GM10248 (cell line): ENCODE measurements at regions not wholly inside any gene's neighbourhood (a gene's known extent, or its start where the extent isn't known, plus 50 kb on each side); places are given as distances from the start of the nearest gene placed in this dataset.

ENCODE experiments used
- CTCF ChIA-PET: fragments of 300-600 bp; sonication (Branson Sonifier 250); formaldehyde crosslinking; extraction: SDS; loops from one replicate; lab custom pipeline; 2021; ENCODE audit warnings: antibody characterized with exemption; lab: Yijun Ruan, JAX
- POLR2A ChIA-PET: fragments of 350-650 bp; sonication (Branson Sonifier 250); formaldehyde crosslinking; extraction: SDS; loops from one replicate; lab custom pipeline; 2020; ENCODE audit warnings: antibody characterized with exemption; lab: Yijun Ruan, JAX
- DNase-seq: peaks from one replicate; pipeline ENCODE4 v3.0.0; 2012; ENCODE audit errors: extremely low spot score
- TF ChIP-seq, protein P1 (sequence below): IDR thresholded peaks from 2 replicates; pipeline ENCODE4 v1.5.1; 2012; ENCODE audit warnings: mild to moderate bottlenecking, low read depth; ENCODE audit errors: extremely low read depth, missing control alignments, control extremely low read depth

DNA sequence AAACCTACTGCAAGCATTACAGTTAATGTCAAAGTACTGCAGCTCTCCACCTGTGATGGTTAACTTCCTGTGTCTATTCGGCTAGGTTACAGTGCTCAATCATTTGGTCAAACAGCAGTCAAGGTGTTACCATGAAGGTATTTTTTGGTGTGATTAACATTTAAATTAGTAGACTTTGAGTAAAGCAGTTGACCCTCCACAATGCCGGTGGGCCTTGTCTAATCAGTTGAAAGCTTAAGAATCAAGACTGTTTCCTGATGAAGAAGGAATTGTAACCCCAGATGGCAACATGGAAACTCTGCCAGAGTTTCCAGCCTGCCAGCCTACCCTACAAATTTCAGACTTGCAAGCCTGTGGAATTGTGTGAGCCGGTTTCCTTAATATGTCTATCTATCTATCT lies 683.9 kb downstream of the BRD1 start:
- TF ChIP-seq, protein P1, sequence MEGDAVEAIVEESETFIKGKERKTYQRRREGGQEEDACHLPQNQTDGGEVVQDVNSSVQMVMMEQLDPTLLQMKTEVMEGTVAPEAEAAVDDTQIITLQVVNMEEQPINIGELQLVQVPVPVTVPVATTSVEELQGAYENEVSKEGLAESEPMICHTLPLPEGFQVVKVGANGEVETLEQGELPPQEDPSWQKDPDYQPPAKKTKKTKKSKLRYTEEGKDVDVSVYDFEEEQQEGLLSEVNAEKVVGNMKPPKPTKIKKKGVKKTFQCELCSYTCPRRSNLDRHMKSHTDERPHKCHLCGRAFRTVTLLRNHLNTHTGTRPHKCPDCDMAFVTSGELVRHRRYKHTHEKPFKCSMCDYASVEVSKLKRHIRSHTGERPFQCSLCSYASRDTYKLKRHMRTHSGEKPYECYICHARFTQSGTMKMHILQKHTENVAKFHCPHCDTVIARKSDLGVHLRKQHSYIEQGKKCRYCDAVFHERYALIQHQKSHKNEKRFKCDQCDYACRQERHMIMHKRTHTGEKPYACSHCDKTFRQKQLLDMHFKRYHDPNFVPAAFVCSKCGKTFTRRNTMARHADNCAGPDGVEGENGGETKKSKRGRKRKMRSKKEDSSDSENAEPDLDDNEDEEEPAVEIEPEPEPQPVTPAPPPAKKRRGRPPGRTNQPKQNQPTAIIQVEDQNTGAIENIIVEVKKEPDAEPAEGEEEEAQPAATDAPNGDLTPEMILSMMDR, result no peak
- CTCF ChIA-PET, result no interaction called here
- POLR2A ChIA-PET, result no interaction called here
- no peak for DNase-seq

GRCh38 chr22:49142891-49143290 lies 684.8 kb downstream of the BRD1 start:
- ChIA-PET POLR2A (no interaction called here), CTCF (no interaction called here)
- TF ChIP-seq, protein P1, result no peak
- no peak for DNase-seq

DNA sequence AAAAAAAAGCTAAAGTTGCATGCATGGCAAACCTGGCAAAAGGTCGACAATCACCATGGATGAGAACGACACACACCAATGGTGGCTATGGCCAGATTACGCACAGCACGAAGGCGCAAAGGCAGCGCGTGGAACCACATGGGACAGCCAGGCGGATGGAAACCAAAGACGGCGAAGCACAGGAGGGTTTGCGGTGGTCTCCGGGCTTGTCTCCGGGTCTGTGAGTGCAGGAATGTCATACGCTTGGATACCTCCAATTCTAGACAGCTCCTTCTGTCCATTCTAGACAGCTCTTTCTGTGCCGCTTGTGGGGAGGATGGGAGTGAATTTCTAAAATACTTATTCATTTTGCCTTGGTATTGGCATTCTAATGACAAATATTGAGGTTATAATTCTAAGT lies 685.4 kb downstream of the BRD1 start:
- TF ChIP-seq, protein P1, result no peak
- CTCF ChIA-PET, result no interaction called here
- POLR2A ChIA-PET, result no interaction called here
- DNase-seq, result no peak

DNA sequence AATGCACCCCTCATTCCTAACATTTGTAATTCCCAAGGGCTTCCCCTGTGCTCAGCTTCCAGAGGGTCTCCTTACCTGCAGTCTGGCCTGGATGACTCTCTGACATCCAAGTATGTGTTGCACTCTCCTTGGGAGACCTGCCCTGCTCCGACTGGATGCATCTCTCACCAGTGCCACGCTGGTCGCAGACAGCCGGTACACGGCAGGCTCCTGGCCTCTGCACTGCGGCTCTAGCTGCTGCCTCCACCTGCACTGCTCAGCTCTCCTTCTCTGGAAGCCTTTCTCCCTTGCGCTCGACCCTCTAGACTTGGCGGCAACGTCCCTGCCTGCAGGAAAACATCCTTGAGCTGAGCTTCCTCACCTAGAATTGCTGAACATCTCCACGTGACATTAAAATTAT lies 685.9 kb downstream of the BRD1 start:
- TF ChIP-seq, protein P1, result no peak
- ChIA-PET POLR2A (no interaction called here), CTCF (no interaction called here)
- no peak for DNase-seq

GRCh38 chr22:49140911-49141665 lies 686.6 kb downstream of the BRD1 start:
- ChIA-PET CTCF (no interaction called here), POLR2A (no interaction called here)
- TF ChIP-seq, protein P1, result no peak
- no peak for DNase-seq

- CTCF ChIA-PET, result no interaction called here
- TF ChIP-seq, protein P1, result no peak
- POLR2A ChIA-PET, result no interaction called here
- no peak for DNase-seq
Measured at GRCh38 chr22:49139492-49140151, 688.1 kb downstream of the BRD1 start.
